Ascending aorta (tissue), 2 donors: ENCODE measurements at regions not wholly inside any gene's neighbourhood (a gene's known extent, or its start where the extent isn't known, plus 50 kb on each side); places are given as distances from the start of the nearest gene placed in this dataset.

Source experiments
- DNase-seq, 2 donors: peaks; one replicate each; pipeline ENCODE4 v3.0.0-alpha.2; 2019; ENCODE audit warnings: low spot score in 2 of 2
- H3K27ac ChIP-seq, 2 donors: fragments of 200-600 bp; sonication (generic); one replicate each; pipeline ENCODE4 v1.5.1; 2016 to 2017; ENCODE audit warnings: mild to moderate bottlenecking in 1 of 2
- H3K27me3 ChIP-seq: fragments of 200-600 bp; sonication (generic); one replicate; pipeline ENCODE4 v1.5.1; 2017
- H3K36me3 ChIP-seq, 2 donors: fragments of 200-600 bp; sonication (generic); one replicate each; pipeline ENCODE4 v1.5.1; 2016
- H3K4me1 ChIP-seq, 2 donors: fragments of 200-600 bp; sonication (generic); one replicate each; pipeline ENCODE4 v1.5.1; 2016 to 2017; ENCODE audit warnings: mild to moderate bottlenecking in 1 of 2
- H3K4me3 ChIP-seq, 2 donors: fragments of 200-600 bp; sonication (generic); one replicate each; pipeline ENCODE4 v1.5.1; 2016 to 2017; ENCODE audit warnings: mild to moderate bottlenecking in 1 of 2
- H3K9me3 ChIP-seq, 2 donors: fragments of 200-600 bp; sonication (generic); one replicate each; pipeline ENCODE4 v1.5.1; 2016
- intact Hi-C: fragments of 100-400 bp; cut with DNase I; formaldehyde crosslinking; loops from one replicate; pipeline ENCODE4 v1.15.1; 2023
- TF ChIP-seq, protein P1 (sequence below), 3 experiments: fragments of 200-600 bp in 2 of 3; fragments of 450-650 bp in 1 of 3; sonication (generic) in 2 of 3; IDR thresholded peaks; one replicate each; pipeline ENCODE4 v1.5.1; 2016 to 2019; ENCODE audit warnings: antibody characterized with exemption in 3 of 3, mild to moderate bottlenecking in 1 of 3, moderate library complexity in 1 of 3

DNA sequence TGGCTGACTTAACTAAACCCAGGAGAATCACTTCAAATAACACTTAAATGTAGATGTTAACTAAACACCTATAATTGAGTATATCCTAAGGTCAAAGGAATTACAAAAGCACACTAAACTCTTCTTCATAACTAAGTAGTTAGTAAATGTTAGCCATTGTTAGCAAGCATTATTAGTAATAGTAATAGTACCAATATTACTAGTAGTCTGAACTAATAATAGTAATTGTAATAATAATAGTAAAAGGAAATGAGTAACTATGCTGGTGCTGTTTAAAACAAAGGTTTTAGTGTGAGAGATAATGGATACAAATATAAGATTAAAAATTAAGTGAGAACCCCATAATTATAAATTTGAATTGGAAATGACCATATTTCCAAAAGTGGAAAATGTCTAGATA lies 641.9 kb upstream of the RORB start:
- intact Hi-C loops = no loop called here
- no peak for DNase-seq
- no peaks in the 10 kb centered on the region for H3K4me1 ChIP-seq
- H3K36me3 ChIP-seq = no peaks in the 10 kb centered on the region
- TF ChIP-seq, protein P1, sequence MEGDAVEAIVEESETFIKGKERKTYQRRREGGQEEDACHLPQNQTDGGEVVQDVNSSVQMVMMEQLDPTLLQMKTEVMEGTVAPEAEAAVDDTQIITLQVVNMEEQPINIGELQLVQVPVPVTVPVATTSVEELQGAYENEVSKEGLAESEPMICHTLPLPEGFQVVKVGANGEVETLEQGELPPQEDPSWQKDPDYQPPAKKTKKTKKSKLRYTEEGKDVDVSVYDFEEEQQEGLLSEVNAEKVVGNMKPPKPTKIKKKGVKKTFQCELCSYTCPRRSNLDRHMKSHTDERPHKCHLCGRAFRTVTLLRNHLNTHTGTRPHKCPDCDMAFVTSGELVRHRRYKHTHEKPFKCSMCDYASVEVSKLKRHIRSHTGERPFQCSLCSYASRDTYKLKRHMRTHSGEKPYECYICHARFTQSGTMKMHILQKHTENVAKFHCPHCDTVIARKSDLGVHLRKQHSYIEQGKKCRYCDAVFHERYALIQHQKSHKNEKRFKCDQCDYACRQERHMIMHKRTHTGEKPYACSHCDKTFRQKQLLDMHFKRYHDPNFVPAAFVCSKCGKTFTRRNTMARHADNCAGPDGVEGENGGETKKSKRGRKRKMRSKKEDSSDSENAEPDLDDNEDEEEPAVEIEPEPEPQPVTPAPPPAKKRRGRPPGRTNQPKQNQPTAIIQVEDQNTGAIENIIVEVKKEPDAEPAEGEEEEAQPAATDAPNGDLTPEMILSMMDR (IDR thresholded peaks at IDR 0.05) = no peak
- no peak overlapping the region for H3K4me3 ChIP-seq
- H3K27me3 ChIP-seq = no peaks in the 10 kb centered on the region
- H3K27ac ChIP-seq = no peak overlapping the region
- no peaks in the 10 kb centered on the region for H3K9me3 ChIP-seq

DNA sequence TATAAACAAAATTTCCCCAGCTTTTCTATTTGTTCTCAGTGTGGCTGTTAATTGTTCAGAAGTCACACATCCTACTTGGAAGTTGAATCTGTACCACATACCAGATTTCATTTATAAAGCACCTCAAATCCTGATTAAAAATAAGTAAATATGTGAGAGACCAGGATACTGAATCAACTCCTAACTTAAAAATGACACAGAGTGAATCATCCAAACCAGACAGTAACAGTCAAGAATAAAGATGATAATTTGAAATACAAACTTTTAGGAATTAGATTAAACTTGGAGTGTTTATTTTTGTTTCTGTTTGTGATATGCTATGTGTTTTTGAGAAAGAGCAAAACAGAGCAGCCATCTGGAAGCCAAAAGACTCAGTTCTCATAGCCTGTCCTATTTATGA lies 633.2 kb upstream of the RORB start:
- Histone ChIP-seq H3K9me3 (no peaks in the 10 kb centered on the region), H3K27ac (no peak overlapping the region), H3K36me3 (no peaks in the 10 kb centered on the region), H3K4me1 (no peaks in the 10 kb centered on the region), H3K27me3 (no peaks in the 10 kb centered on the region), H3K4me3 (no peak overlapping the region)
- intact Hi-C loops = no loop called here
- DNase-seq = no peak
- TF ChIP-seq, protein P1 (IDR thresholded peaks at IDR 0.05) = no peak

DNA sequence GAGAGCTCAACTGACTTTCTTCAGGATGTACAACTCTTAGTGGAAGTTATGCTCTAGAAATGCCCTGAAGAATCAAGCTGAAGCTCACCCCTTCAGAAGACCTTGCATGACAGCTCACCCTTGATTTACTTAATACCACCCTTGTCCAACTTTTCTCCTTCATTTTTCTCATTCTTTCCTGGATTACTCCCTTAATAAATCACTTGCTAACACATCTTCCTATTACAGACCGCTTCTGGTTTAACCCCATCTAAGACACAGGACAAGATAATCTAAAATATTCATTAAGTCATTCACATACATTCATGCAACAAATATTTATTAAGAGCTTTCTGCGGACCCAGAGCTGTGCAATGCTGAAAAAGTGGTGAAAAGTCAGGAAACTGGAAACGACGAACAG lies 630.7 kb upstream of the RORB start:
- no peak overlapping the region for H3K27ac ChIP-seq
- no peaks in the 10 kb centered on the region for H3K4me1 ChIP-seq
- H3K9me3 ChIP-seq = no peaks in the 10 kb centered on the region
- no peak overlapping the region for H3K4me3 ChIP-seq
- intact Hi-C loops = no loop called here
- no peaks in the 10 kb centered on the region for H3K36me3 ChIP-seq
- DNase-seq = no peak
- no peaks in the 10 kb centered on the region for H3K27me3 ChIP-seq
- TF ChIP-seq, protein P1 (IDR thresholded peaks at IDR 0.05) = no peak

DNA sequence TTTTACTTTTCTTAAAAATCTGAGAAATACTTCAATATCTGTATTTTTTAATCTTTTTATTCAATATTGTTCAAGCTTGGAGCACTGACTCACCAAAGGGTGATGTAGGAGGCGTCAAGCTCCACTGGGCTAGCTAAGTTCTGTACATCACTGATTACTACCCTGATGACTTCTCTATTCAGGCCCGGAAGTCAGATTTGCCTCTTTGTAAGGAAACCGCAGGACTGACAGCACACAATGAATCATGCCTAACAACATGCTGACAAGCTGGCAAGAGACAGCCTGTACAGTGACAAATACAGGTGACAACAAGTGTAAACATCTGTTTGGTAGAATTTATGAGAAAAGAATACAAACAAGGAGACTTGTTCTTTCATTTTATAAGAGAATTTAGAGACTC lies 627.9 kb upstream of the RORB start:
- TF ChIP-seq, protein P1 (IDR thresholded peaks at IDR 0.05) = no peak
- H3K9me3 ChIP-seq = no peaks in the 10 kb centered on the region
- no peak overlapping the region for H3K4me3 ChIP-seq
- no peaks in the 10 kb centered on the region for H3K4me1 ChIP-seq
- H3K27ac ChIP-seq = no peak overlapping the region
- peak in 1 of 2 donors; percentile 58 for DNase-seq
- H3K27me3 ChIP-seq = no peaks in the 10 kb centered on the region
- H3K36me3 ChIP-seq = no peaks in the 10 kb centered on the region
- intact Hi-C loops = no loop called here

DNA sequence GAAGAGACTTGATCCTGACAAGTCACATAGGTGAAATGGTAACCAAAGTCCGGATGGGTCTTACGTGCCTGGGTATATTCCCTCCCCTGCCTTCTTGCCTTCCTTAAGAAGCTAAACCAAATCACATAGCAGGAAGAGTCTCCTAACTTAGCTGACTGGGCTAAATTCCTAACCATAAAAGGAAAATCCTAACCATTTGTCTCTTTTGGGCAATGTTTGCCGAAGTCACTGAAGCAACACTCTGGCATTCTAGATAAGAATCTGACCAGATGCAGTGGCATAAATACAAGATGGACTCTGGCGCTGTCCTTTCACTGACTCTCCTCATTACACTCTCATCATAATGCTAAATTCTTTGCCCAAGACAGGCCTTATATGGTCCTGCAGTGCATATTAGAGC lies 625.5 kb upstream of the RORB start:
- H3K27ac ChIP-seq = no peak overlapping the region

DNA sequence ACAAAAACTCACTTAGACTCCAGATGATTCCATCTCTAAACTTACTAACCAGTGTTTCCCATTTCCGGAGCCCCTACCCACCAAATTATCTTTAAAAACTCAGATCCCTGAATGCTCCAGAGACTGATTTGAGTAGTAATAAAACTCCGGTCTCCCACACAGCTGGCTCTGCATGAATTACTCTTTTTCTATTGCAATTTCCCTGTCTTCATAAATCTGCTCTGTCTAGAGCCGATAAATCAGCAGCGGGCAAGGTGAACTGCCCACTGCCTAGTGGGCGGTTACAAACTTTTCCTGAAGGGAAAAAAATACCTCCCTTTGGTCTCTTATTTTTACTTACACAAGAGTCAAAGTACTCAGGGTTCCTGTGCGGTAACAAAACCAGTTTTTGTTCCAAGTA lies 624.4 kb upstream of the RORB start:
- H3K27ac ChIP-seq = no peak overlapping the region
- H3K4me1 ChIP-seq = no peaks in the 10 kb centered on the region
- DNase-seq = no peak
- no peaks in the 10 kb centered on the region for H3K9me3 ChIP-seq
- H3K4me3 ChIP-seq = no peak overlapping the region
- no peaks in the 10 kb centered on the region for H3K36me3 ChIP-seq
- TF ChIP-seq, protein P1 (IDR thresholded peaks at IDR 0.05) = no peak
- intact Hi-C loops = no loop called here
- H3K27me3 ChIP-seq = no peaks in the 10 kb centered on the region

More for the DNA sequence above, 625.5 kb upstream of the RORB start:
- Histone ChIP-seq H3K27me3 (no peaks in the 10 kb centered on the region), H3K9me3 (no peaks in the 10 kb centered on the region), H3K4me1 (no peaks in the 10 kb centered on the region), H3K36me3 (no peaks in the 10 kb centered on the region), H3K4me3 (no peak overlapping the region)
- no peak for DNase-seq
- intact Hi-C loops = no loop called here
- TF ChIP-seq, protein P1 (IDR thresholded peaks at IDR 0.05) = no peak
